H9 (cell line): ENCODE measurements at regions not wholly inside any gene's neighbourhood (a gene's known extent, or its start where the extent isn't known, plus 50 kb on each side); places are given as distances from the start of the nearest gene placed in this dataset.

ENCODE experiments used
- DNase-seq: peaks from one replicate; pipeline ENCODE4 v3.0.0-alpha.2; 2017
- H2AFZ ChIP-seq: one replicate; pipeline ENCODE4 v1.6.1; 2013; ENCODE audit warnings: mild to moderate bottlenecking, low read length, control low read depth, moderate library complexity
- H2AK5ac ChIP-seq: 2 replicates; pipeline ENCODE4 v1.6.1; 2013; ENCODE audit warnings: low read length, control low read depth, mixed read lengths; ENCODE audit not compliant: insufficient read length
- H2BK120ac ChIP-seq: one replicate; pipeline ENCODE4 v1.6.1; 2013; ENCODE audit warnings: low read depth, mild to moderate bottlenecking, low read length, control low read depth, inconsistent platforms; ENCODE audit not compliant: poor library complexity, severe bottlenecking
- H2BK12ac ChIP-seq: 2 replicates; pipeline ENCODE4 v1.6.1; 2013; ENCODE audit warnings: low read length, control low read depth, mixed read lengths, low read depth; ENCODE audit not compliant: insufficient read length
- H2BK15ac ChIP-seq: 2 replicates; pipeline ENCODE4 v1.6.1; 2013; ENCODE audit warnings: low read depth, low read length, control low read depth
- H2BK20ac ChIP-seq: one replicate; pipeline ENCODE4 v1.6.1; 2013; ENCODE audit warnings: low read depth, mild to moderate bottlenecking, low read length, control low read depth, inconsistent platforms; ENCODE audit not compliant: poor library complexity, severe bottlenecking
- H2BK5ac ChIP-seq: 2 replicates; pipeline ENCODE4 v1.6.1; 2013; ENCODE audit warnings: low read length, control low read depth, mixed read lengths; ENCODE audit not compliant: insufficient read length
- H3K14ac ChIP-seq: 2 replicates; pipeline ENCODE4 v1.6.1; 2013; ENCODE audit warnings: low read length, control low read depth; ENCODE audit not compliant: insufficient read depth
- H3K18ac ChIP-seq: 2 replicates; pipeline ENCODE4 v1.6.1; 2013; ENCODE audit warnings: low read depth, mild to moderate bottlenecking, mixed read lengths, low read length, control low read depth; ENCODE audit not compliant: insufficient read length
- H3K23ac ChIP-seq: 2 replicates; pipeline ENCODE4 v1.6.1; 2013; ENCODE audit warnings: low read length, control low read depth, mixed read lengths, low read depth; ENCODE audit not compliant: insufficient read length
- H3K23me2 ChIP-seq: 2 replicates; pipeline ENCODE4 v1.6.1; 2013; ENCODE audit warnings: low read depth, mild to moderate bottlenecking, mixed read lengths, low read length, control low read depth; ENCODE audit not compliant: insufficient read length, poor library complexity, severe bottlenecking
- H3K27ac ChIP-seq: 2 replicates; pipeline ENCODE4 v1.5.1; 2013; ENCODE audit warnings: low read length, control low read depth, mixed read lengths, low read depth; ENCODE audit not compliant: insufficient read length
- H3K27me3 ChIP-seq: 2 replicates; pipeline ENCODE4 v1.6.1; 2013; ENCODE audit warnings: low read length, control low read depth, inconsistent platforms; ENCODE audit not compliant: insufficient read depth
- H3K4ac ChIP-seq: 2 replicates; pipeline ENCODE4 v1.6.1; 2013; ENCODE audit warnings: low read depth, mild to moderate bottlenecking, control low read depth, inconsistent platforms, low read length, moderate library complexity
- H3K4me1 ChIP-seq: 2 replicates; pipeline ENCODE4 v1.6.1; 2013; ENCODE audit warnings: low read length, control low read depth, inconsistent platforms; ENCODE audit not compliant: insufficient read depth
- H3K4me2 ChIP-seq: 2 replicates; pipeline ENCODE4 v1.6.1; 2013; ENCODE audit warnings: low read length, control low read depth, mixed read lengths; ENCODE audit not compliant: insufficient read length, insufficient read depth
- H3K56ac ChIP-seq: 2 replicates; pipeline ENCODE4 v1.6.1; 2013; ENCODE audit warnings: low read depth, mild to moderate bottlenecking, mixed read lengths, low read length, control low read depth; ENCODE audit not compliant: insufficient read length
- H3K79me1 ChIP-seq: 2 replicates; pipeline ENCODE4 v1.6.1; 2013; ENCODE audit warnings: low read depth, mild to moderate bottlenecking, moderate library complexity, low read length, control low read depth, inconsistent platforms; ENCODE audit not compliant: insufficient read depth, poor library complexity, severe bottlenecking
- H3K79me2 ChIP-seq: 2 replicates; pipeline ENCODE4 v1.6.1; 2013; ENCODE audit warnings: low read length, control low read depth, inconsistent platforms; ENCODE audit not compliant: insufficient read depth
- H3K9ac ChIP-seq: 2 replicates; pipeline ENCODE4 v1.6.1; 2013; ENCODE audit warnings: low read length, control low read depth, mixed read lengths; ENCODE audit not compliant: insufficient read length; ENCODE audit errors: extremely low read depth
- H3K9me3 ChIP-seq: one replicate; pipeline ENCODE4 v1.6.1; 2013; ENCODE audit warnings: low read depth, low read length, inconsistent platforms; ENCODE audit not compliant: control insufficient read depth
- H3T11ph ChIP-seq: one replicate; pipeline ENCODE4 v1.6.1; 2013; ENCODE audit warnings: mild to moderate bottlenecking, low read length, control low read depth, inconsistent platforms
- H4K20me1 ChIP-seq: one replicate; pipeline ENCODE4 v1.6.1; 2013; ENCODE audit not compliant: control insufficient read depth, insufficient read length, insufficient read depth
- H4K5ac ChIP-seq: 2 replicates; pipeline ENCODE4 v1.6.1; 2013; ENCODE audit warnings: low read depth, mild to moderate bottlenecking, mixed read lengths, low read length, control low read depth; ENCODE audit not compliant: insufficient read length
- H4K8ac ChIP-seq: replicated peaks from 2 replicates; pipeline ENCODE4 v1.6.1; 2013; ENCODE audit warnings: low read length, control low read depth, mixed read lengths, low read depth; ENCODE audit not compliant: insufficient read length
- H4K91ac ChIP-seq: 2 replicates; pipeline ENCODE4 v1.6.1; 2013; ENCODE audit warnings: low read depth, mild to moderate bottlenecking, moderate library complexity, mixed read lengths, low read length, control low read depth; ENCODE audit not compliant: insufficient read length
- H3K27ac Mint-ChIP-seq, 3 experiments: 2 replicates in 2 of 3; 3 replicates in 1 of 3; pipeline ENCODE4 v1.8.0; 2020 to 2021; ENCODE audit warnings: mixed read lengths in 3 of 3, mild to moderate bottlenecking in 1 of 3, moderate library complexity in 1 of 3
- H3K27me3 Mint-ChIP-seq: 2 replicates; pipeline ENCODE4 v1.8.0; 2021; ENCODE audit warnings: low read depth, mild to moderate bottlenecking, moderate library complexity, mixed read lengths
- H3K36me3 Mint-ChIP-seq, 3 experiments: 2 replicates in 2 of 3; 3 replicates in 1 of 3; pipeline ENCODE4 v1.8.0; 2020 to 2021; ENCODE audit warnings: low read depth in 3 of 3, mixed read lengths in 3 of 3; ENCODE audit not compliant: insufficient read depth in 1 of 3
- H3K4me1 Mint-ChIP-seq, 2 experiments: 2 replicates each; pipeline ENCODE4 v1.8.0; 2020; ENCODE audit warnings: mixed read lengths in 2 of 2
- H3K4me3 Mint-ChIP-seq, 2 experiments: 2 replicates in 1 of 2; 3 replicates in 1 of 2; pipeline ENCODE4 v1.8.0; 2020 to 2021; ENCODE audit warnings: mild to moderate bottlenecking in 2 of 2, mixed read lengths in 2 of 2, moderate library complexity in 1 of 2
- H3K9me3 Mint-ChIP-seq, 2 experiments: 2 replicates in 1 of 2; 3 replicates in 1 of 2; pipeline ENCODE4 v1.8.0; 2020; ENCODE audit warnings: mild to moderate bottlenecking in 2 of 2, mixed read lengths in 2 of 2, moderate library complexity in 1 of 2
- TF ChIP-seq, protein P1 (sequence below): fragments of 200-600 bp; sonication (generic); conservative IDR thresholded peaks from 3 replicates; pipeline ENCODE4 v1.8.0; 2021; ENCODE audit warnings: antibody characterized with exemption, mild to moderate bottlenecking

DNA sequence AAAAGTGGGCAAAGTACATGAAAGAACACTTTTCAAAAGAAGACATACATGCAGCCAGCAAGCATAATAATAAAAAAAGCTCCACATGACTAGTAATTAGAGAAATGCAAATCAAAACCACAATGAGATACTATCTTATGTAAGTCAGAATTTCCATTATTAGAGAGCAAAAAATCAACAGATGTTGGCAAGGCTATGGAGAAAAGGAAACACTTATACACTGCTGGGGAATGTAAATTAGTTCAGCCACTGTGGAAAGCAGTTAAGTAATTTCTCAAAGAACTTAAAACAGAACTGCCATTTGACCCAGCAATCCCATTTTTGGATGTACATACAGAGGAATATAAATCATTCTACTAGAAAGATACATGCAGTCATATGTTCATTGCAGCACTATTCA is 360.7 kb downstream of the NSUN3 start:
- Histone ChIP-seq H3K23ac (no peak overlapping the region), H2BK20ac (no peak overlapping the region), H3K79me1 (no peaks in the 10 kb centered on the region), H4K91ac (no peak overlapping the region), H2AK5ac (no peak overlapping the region), H3K27ac (no peak overlapping the region), H3T11ph (no peak overlapping the region), H2AFZ (no peak overlapping the region), H4K20me1 (no peaks in the 10 kb centered on the region), H3K79me2 (no peaks in the 10 kb centered on the region), H3K9ac (no peak overlapping the region), H3K23me2 (no peaks in the 10 kb centered on the region), H3K4me1 (no peaks in the 10 kb centered on the region), H2BK5ac (no peak overlapping the region), H2BK12ac (no peak overlapping the region), H3K14ac (no peak overlapping the region), H4K5ac (no peak overlapping the region), H2BK120ac (no peak overlapping the region), H3K4me2 (no peak overlapping the region), H3K4ac (no peak overlapping the region), H3K56ac (no peak overlapping the region), H3K27me3 (no peaks in the 10 kb centered on the region), H3K18ac (no peak overlapping the region), H4K8ac (no peak overlapping the region), H2BK15ac (no peak overlapping the region), H3K9me3 (peaks cover 14% of the 10 kb centered on the region)
- no peak overlapping the region for H3K27ac Mint-ChIP-seq
- H3K4me1 Mint-ChIP-seq: no peaks in the 10 kb centered on the region
- TF ChIP-seq, protein P1, sequence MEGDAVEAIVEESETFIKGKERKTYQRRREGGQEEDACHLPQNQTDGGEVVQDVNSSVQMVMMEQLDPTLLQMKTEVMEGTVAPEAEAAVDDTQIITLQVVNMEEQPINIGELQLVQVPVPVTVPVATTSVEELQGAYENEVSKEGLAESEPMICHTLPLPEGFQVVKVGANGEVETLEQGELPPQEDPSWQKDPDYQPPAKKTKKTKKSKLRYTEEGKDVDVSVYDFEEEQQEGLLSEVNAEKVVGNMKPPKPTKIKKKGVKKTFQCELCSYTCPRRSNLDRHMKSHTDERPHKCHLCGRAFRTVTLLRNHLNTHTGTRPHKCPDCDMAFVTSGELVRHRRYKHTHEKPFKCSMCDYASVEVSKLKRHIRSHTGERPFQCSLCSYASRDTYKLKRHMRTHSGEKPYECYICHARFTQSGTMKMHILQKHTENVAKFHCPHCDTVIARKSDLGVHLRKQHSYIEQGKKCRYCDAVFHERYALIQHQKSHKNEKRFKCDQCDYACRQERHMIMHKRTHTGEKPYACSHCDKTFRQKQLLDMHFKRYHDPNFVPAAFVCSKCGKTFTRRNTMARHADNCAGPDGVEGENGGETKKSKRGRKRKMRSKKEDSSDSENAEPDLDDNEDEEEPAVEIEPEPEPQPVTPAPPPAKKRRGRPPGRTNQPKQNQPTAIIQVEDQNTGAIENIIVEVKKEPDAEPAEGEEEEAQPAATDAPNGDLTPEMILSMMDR: no peak
- DNase-seq: no peak
- peaks cover 16 to 27% (median 17%) of the 10 kb centered on the region in 3 experiments for H3K36me3 Mint-ChIP-seq
- H3K27me3 Mint-ChIP-seq: no peaks in the 10 kb centered on the region
- peaks cover 19 to 27% of the 10 kb centered on the region in 2 experiments for H3K9me3 Mint-ChIP-seq
- no peak overlapping the region for H3K4me3 Mint-ChIP-seq
